HG03439 (cell line): ENCODE measurements at regions not wholly inside any gene's neighbourhood (a gene's known extent, or its start where the extent isn't known, plus 50 kb on each side); places are given as distances from the start of the nearest gene placed in this dataset.

ENCODE experiments used
- ATAC-seq: cut with Tn5 transposase; IDR thresholded peaks from one replicate; pipeline ENCODE4 v1.9.1; 2021; ENCODE audit warnings: mild to moderate bottlenecking, moderate library complexity; ENCODE audit not compliant: unreplicated experiment

- no peak for ATAC-seq
Observed at GRCh38 chr2:37588316-37588777, 83.1 kb downstream of the CDC42EP3 start.

GRCh38 chr2:37589298-37589697, 82.1 kb downstream of the CDC42EP3 start:
- no peak for ATAC-seq

GRCh38 chr2:37590119-37590571, 81.3 kb downstream of the CDC42EP3 start:
- no peak for ATAC-seq
